ENCODE measurements at regions not wholly inside any gene's neighbourhood (a gene's known extent, or its start where the extent isn't known, plus 50 kb on each side); places are given as distances from the start of the nearest gene placed in this dataset.

- DNase-seq, result no peak
Observed at GRCh38 chr2:82538590-82539279, 1920.3 kb downstream of the SUCLG1 start.

- DNase-seq, result no peak
Observed at GRCh38 chr2:82528288-82528687, 1930.8 kb downstream of the SUCLG1 start.

GRCh38 chr2:82527124-82527523 is 1932.0 kb downstream of the SUCLG1 start:
- no peak for DNase-seq

- DNase-seq, result no peak
Observed at GRCh38 chr2:82526277-82526676, 1932.8 kb downstream of the SUCLG1 start.

- DNase-seq, result no peak
Observed at GRCh38 chr2:82525744-82526143, 1933.3 kb downstream of the SUCLG1 start.

- DNase-seq, result no peak
Observed at GRCh38 chr2:82524826-82525225, 1934.3 kb downstream of the SUCLG1 start.

DNA sequence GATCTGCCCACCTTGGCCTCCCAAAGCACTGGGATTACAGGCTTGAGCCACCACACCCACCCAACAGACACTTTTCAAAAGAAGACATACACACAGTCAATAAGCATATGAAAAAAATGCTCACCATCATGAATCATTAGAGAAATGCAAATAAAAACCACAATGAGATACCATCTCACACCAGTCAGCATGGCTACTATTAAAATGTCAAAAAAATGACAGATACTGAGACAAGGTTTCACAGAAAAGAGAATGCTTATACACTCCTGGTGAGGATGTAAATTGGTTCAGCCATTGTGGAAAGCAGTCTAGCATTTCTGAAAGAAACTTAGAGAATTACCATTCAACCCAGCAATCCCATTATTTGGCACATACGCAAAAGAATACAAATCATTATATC is 1947.2 kb downstream of the SUCLG1 start:
- no peak for DNase-seq

- no peak for DNase-seq
Observed at GRCh38 chr2:82508702-82509101, 1950.4 kb downstream of the SUCLG1 start.

DNA sequence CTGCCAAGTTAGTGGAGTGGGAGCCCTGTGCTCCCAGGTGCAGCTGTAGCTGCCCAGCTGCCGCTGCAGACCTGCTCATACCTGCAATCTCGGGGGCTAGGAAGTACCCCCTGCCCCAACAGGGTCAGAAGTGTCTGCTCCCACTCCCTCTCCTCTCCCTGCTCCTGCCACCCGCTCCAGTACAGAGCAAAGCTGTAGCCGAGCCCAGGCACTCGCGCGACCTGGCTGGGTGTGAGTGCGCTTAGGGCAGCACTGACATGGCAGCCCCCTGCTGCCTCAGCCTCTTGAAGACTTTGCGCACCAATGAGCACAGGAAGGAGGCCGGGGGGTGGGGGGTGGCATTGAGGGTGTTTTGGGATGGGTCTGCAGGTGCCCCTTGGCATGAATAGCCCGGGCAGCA is 1951.4 kb downstream of the SUCLG1 start:
- no peak for DNase-seq

GRCh38 chr2:82501217-82501616 is 1957.9 kb downstream of the SUCLG1 start:
- DNase-seq, result no peak

- DNase-seq, result no peak
Observed at GRCh38 chr2:82498777-82499443, 1960.2 kb downstream of the SUCLG1 start.

DNA sequence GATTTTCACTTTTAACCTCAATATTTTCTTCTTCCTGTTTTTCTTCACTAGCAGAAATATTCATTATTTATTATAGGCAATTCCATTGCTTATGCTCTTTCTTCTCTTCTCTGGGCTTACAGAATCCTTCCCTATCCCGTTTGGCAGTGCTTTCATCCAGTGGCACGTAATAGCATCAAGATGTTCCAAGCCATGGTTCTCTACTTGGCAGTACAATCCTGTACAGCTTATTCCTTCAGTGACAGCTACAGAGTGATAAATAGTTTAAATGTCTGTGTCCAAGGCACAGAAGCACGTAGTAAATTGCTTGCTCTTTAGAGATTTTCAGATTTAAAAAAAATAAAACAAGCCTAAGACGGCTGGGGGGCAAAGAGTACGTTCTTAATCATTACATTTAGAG is 1964.3 kb downstream of the SUCLG1 start:
- DNase-seq, result no peak

GRCh38 chr2:82491591-82491990 is 1967.5 kb downstream of the SUCLG1 start:
- DNase-seq, result no peak

GRCh38 chr2:82487354-82487753 is 1971.7 kb downstream of the SUCLG1 start:
- no peak for DNase-seq

DNA sequence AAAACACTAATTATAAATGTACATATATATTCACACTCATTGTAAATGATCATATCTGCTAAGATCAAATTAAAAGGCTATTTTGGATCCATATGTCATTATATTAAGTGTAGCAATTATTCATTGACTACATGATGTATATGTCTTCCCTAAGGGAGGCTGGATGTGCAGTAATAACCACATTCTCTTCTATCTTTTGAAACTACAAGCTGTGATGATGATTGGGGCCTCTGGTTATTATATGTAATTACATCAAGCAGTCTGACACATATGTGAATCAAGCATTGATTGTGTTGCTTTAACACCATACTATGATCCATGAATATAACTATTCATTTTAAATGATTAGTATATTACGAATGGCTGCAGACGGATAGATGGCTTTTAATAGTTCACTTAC is 1973.4 kb downstream of the SUCLG1 start:
- DNase-seq, result no peak

DNA sequence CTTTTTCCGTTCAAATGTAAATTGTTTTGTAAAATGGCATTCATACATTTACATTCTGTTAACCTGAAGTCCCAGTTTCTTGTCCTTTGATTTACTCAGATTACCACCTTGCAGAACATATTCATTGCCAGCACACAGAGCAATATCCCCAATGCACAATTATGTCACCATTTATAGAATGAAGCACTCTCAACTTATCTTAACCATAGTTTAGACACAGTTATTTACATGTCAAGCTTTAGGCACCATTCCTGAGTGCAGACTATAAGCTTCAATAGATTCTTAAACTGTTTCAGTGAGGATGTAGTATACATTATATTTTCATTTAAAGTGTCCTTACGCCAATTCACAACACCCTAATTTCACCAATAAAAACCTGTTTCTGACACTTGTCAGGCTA is 1977.9 kb downstream of the SUCLG1 start:
- no peak for DNase-seq

DNA sequence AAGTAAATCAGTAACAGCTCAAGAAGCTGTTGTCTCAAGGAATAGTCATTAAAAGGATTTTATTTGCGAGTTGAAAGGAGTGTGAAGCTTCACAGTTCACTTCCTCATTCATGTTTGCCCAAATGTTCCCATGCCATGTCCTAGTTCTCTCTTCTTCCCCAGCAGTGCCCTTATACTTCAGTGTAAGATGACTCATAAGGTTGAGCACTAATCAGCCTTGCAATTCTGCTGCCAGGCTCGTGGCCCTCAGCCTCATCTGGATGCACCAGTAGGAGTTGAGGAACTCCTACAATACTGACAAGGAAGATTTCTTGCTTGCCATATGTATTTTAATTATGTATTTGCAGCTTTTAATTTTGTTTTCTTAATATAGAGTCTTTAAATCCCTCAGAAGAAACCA is 1980.4 kb downstream of the SUCLG1 start:
- no peak for DNase-seq

- DNase-seq, result no peak
Observed at GRCh38 chr2:82476094-82476493, 1983.0 kb downstream of the SUCLG1 start.

GRCh38 chr2:82428251-82428650 is 2030.8 kb downstream of the SUCLG1 start:
- DNase-seq, result no peak

GRCh38 chr2:82412021-82412420 is 2047.1 kb downstream of the SUCLG1 start:
- DNase-seq, result no peak

GRCh38 chr2:82411071-82411470 is 2048.0 kb downstream of the SUCLG1 start:
- no peak for DNase-seq

- no peak for DNase-seq
Observed at GRCh38 chr2:82395531-82395930, 2063.5 kb downstream of the SUCLG1 start.

- DNase-seq, result no peak
Observed at GRCh38 chr2:82391386-82391785, 2067.7 kb downstream of the SUCLG1 start.

DNA sequence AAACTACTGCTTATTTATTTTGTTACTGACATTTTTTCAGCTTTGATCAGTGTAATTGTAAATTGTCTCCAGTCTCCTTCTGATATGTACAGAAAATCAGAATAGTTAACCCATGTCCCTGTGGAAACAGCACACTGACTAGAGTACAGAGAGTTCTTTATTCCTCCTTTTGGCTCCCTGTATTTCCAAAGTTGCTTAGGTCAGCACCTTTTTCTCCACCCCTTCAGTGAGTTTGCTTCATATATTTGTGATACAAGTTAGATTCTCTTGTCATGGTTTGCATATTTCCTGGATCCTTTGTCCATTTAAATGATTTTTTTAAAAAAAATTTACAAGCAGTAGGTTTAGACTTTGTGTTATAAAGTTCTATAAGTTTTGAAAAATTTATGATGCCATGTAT is 2051.1 kb upstream of the LRRTM1 start:
- DNase-seq, result no peak

DNA sequence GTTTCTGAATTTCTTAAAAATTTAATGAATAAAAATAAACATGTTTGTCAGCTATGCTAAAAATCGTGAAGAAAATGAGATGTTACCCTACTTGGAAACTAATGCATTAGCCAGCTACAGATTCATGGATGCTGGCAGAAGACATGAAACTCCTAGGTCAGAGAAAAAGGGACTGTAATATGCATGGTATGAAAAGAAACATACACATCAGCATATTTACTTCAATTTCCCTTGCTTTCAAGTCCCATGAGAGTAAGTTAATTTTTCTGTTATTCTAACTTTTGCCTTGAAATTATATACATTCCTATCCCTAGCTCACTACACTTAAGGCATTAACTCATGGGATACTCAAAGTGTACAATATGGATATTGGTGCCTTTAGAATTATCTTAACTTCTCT is 2041.4 kb upstream of the LRRTM1 start:
- DNase-seq, result no peak

Measured in 8988T (cell line).